ENCODE measurements at regions not wholly inside any gene's neighbourhood (a gene's known extent, or its start where the extent isn't known, plus 50 kb on each side); places are given as distances from the start of the nearest gene placed in this dataset.
"Not testable (repeated sequence)": the region's sequence is repeated elsewhere in the genome, so short reads cannot be mapped to it uniquely, and the experiment has no call there.

GRCh38 chr12:73714655-73715054 is 823.0 kb upstream of the ATXN7L3B start:
- Histone ChIP-seq H3K4me1 (ENCODE audit: control insufficient read depth in 1 of 2, insufficient read depth in 2 of 2, low read length in 2 of 2) (no peaks in the 10 kb centered on the region), H3K9me3 (ENCODE audit: control insufficient read depth in 1 of 2, low read length in 2 of 2) (no peaks in the 10 kb centered on the region), H3K4me3 (ENCODE audit: low read depth in 1 of 2, low read length in 2 of 2) (no peak overlapping the region), H3K36me3 (ENCODE audit: control insufficient read depth in 1 of 2, insufficient read depth in 2 of 2, low read length in 2 of 2) (no peaks in the 10 kb centered on the region), H3K27me3 (ENCODE audit: low read depth, low read length) (no peaks in the 10 kb centered on the region), H3K27ac (ENCODE audit: low read length) (no peak overlapping the region)

- H3K4me1 ChIP-seq (ENCODE audit: control insufficient read depth in 1 of 2, insufficient read depth in 2 of 2, low read length in 2 of 2); H3K27ac ChIP-seq (ENCODE audit: low read length); H3K36me3 ChIP-seq (ENCODE audit: control insufficient read depth in 1 of 2, insufficient read depth in 2 of 2, low read length in 2 of 2); H3K9me3 ChIP-seq (ENCODE audit: control insufficient read depth in 1 of 2, low read length in 2 of 2); H3K27me3 ChIP-seq (ENCODE audit: low read depth, low read length); H3K4me3 ChIP-seq (ENCODE audit: low read depth in 1 of 2, low read length in 2 of 2): not testable (repeated sequence)
Observed at GRCh38 chr12:73716143-73716542, 821.5 kb upstream of the ATXN7L3B start.

- no peaks in the 10 kb centered on the region for H3K4me1 ChIP-seq (ENCODE audit: control insufficient read depth in 1 of 2, insufficient read depth in 2 of 2, low read length in 2 of 2)
- H3K27me3 ChIP-seq (ENCODE audit: low read depth, low read length), result no peaks in the 10 kb centered on the region
- H3K9me3 ChIP-seq (ENCODE audit: control insufficient read depth in 1 of 2, low read length in 2 of 2), result no peaks in the 10 kb centered on the region
- H3K4me3 ChIP-seq (ENCODE audit: low read depth in 1 of 2, low read length in 2 of 2), result no peak overlapping the region
- H3K36me3 ChIP-seq (ENCODE audit: control insufficient read depth in 1 of 2, insufficient read depth in 2 of 2, low read length in 2 of 2), result no peaks in the 10 kb centered on the region
- no peak overlapping the region for H3K27ac ChIP-seq (ENCODE audit: low read length)
Observed at GRCh38 chr12:73719223-73719622, 818.4 kb upstream of the ATXN7L3B start.

- no peaks in the 10 kb centered on the region for H3K4me1 ChIP-seq (ENCODE audit: control insufficient read depth in 1 of 2, insufficient read depth in 2 of 2, low read length in 2 of 2)
Observed at GRCh38 chr12:73726881-73727280, 810.8 kb upstream of the ATXN7L3B start.

GRCh38 chr12:73731658-73732057 is 806.0 kb upstream of the ATXN7L3B start:
- no peaks in the 10 kb centered on the region for H3K9me3 ChIP-seq (ENCODE audit: control insufficient read depth in 1 of 2, low read length in 2 of 2)
- H3K36me3 ChIP-seq (ENCODE audit: control insufficient read depth in 1 of 2, insufficient read depth in 2 of 2, low read length in 2 of 2), result no peaks in the 10 kb centered on the region
- no peak overlapping the region for H3K4me3 ChIP-seq (ENCODE audit: low read depth in 1 of 2, low read length in 2 of 2)
- no peaks in the 10 kb centered on the region for H3K4me1 ChIP-seq (ENCODE audit: control insufficient read depth in 1 of 2, insufficient read depth in 2 of 2, low read length in 2 of 2)
- H3K27me3 ChIP-seq (ENCODE audit: low read depth, low read length), result no peaks in the 10 kb centered on the region
- no peak overlapping the region for H3K27ac ChIP-seq (ENCODE audit: low read length)

More at GRCh38 chr12:73726881-73727280, 810.8 kb upstream of the ATXN7L3B start:
- H3K27ac ChIP-seq (ENCODE audit: low read length), result no peak overlapping the region
- H3K4me3 ChIP-seq (ENCODE audit: low read depth in 1 of 2, low read length in 2 of 2), result no peak overlapping the region
- H3K9me3 ChIP-seq (ENCODE audit: control insufficient read depth in 1 of 2, low read length in 2 of 2), result no peaks in the 10 kb centered on the region
- H3K27me3 ChIP-seq (ENCODE audit: low read depth, low read length), result no peaks in the 10 kb centered on the region
- H3K36me3 ChIP-seq (ENCODE audit: control insufficient read depth in 1 of 2, insufficient read depth in 2 of 2, low read length in 2 of 2), result no peaks in the 10 kb centered on the region

GRCh38 chr12:73769337-73769736 is 768.3 kb upstream of the ATXN7L3B start:
- Histone ChIP-seq H3K27me3 (ENCODE audit: low read depth, low read length) (no peaks in the 10 kb centered on the region), H3K4me3 (ENCODE audit: low read depth in 1 of 2, low read length in 2 of 2) (no peak overlapping the region), H3K27ac (ENCODE audit: low read length) (no peak overlapping the region)

GRCh38 chr12:73798523-73798922 is 739.1 kb upstream of the ATXN7L3B start:
- peaks cover 0 to 5% of the 10 kb centered on the region in 2 donors for H3K9me3 ChIP-seq (ENCODE audit: control insufficient read depth in 1 of 2, low read length in 2 of 2)
- H3K27me3 ChIP-seq (ENCODE audit: low read depth, low read length), result no peaks in the 10 kb centered on the region
- H3K4me1 ChIP-seq (ENCODE audit: control insufficient read depth in 1 of 2, insufficient read depth in 2 of 2, low read length in 2 of 2), result no peaks in the 10 kb centered on the region
- H3K36me3 ChIP-seq (ENCODE audit: control insufficient read depth in 1 of 2, insufficient read depth in 2 of 2, low read length in 2 of 2), result no peaks in the 10 kb centered on the region
- no peak overlapping the region for H3K27ac ChIP-seq (ENCODE audit: low read length)
- no peak overlapping the region for H3K4me3 ChIP-seq (ENCODE audit: low read depth in 1 of 2, low read length in 2 of 2)

More at GRCh38 chr12:73769337-73769736, 768.3 kb upstream of the ATXN7L3B start:
- no peaks in the 10 kb centered on the region for H3K36me3 ChIP-seq (ENCODE audit: control insufficient read depth in 1 of 2, insufficient read depth in 2 of 2, low read length in 2 of 2)
- H3K9me3 ChIP-seq (ENCODE audit: control insufficient read depth in 1 of 2, low read length in 2 of 2), result peaks cover 0 to 9% of the 10 kb centered on the region in 2 donors
- no peaks in the 10 kb centered on the region for H3K4me1 ChIP-seq (ENCODE audit: control insufficient read depth in 1 of 2, insufficient read depth in 2 of 2, low read length in 2 of 2)

- no peaks in the 10 kb centered on the region for H3K9me3 ChIP-seq (ENCODE audit: control insufficient read depth in 1 of 2, low read length in 2 of 2)
- no peak overlapping the region for H3K27ac ChIP-seq (ENCODE audit: low read length)
- no peaks in the 10 kb centered on the region for H3K4me1 ChIP-seq (ENCODE audit: control insufficient read depth in 1 of 2, insufficient read depth in 2 of 2, low read length in 2 of 2)
- no peak overlapping the region for H3K4me3 ChIP-seq (ENCODE audit: low read depth in 1 of 2, low read length in 2 of 2)
- H3K36me3 ChIP-seq (ENCODE audit: control insufficient read depth in 1 of 2, insufficient read depth in 2 of 2, low read length in 2 of 2), result no peaks in the 10 kb centered on the region
- no peaks in the 10 kb centered on the region for H3K27me3 ChIP-seq (ENCODE audit: low read depth, low read length)
Observed at GRCh38 chr12:73815072-73815645, 722.5 kb upstream of the ATXN7L3B start.

- Histone ChIP-seq H3K27me3 (ENCODE audit: low read depth, low read length) (no peaks in the 10 kb centered on the region), H3K4me1 (ENCODE audit: control insufficient read depth in 1 of 2, insufficient read depth in 2 of 2, low read length in 2 of 2) (no peaks in the 10 kb centered on the region), H3K36me3 (ENCODE audit: control insufficient read depth in 1 of 2, insufficient read depth in 2 of 2, low read length in 2 of 2) (no peaks in the 10 kb centered on the region), H3K4me3 (ENCODE audit: low read depth in 1 of 2, low read length in 2 of 2) (no peak overlapping the region), H3K27ac (ENCODE audit: low read length) (no peak overlapping the region), H3K9me3 (ENCODE audit: control insufficient read depth in 1 of 2, low read length in 2 of 2) (no peaks in the 10 kb centered on the region)
Observed at GRCh38 chr12:73817161-73817560, 720.5 kb upstream of the ATXN7L3B start.

GRCh38 chr12:73833746-73834145 is 703.9 kb upstream of the ATXN7L3B start:
- H3K27me3 ChIP-seq (ENCODE audit: low read depth, low read length), result no peaks in the 10 kb centered on the region
- H3K4me1 ChIP-seq (ENCODE audit: control insufficient read depth in 1 of 2, insufficient read depth in 2 of 2, low read length in 2 of 2), result no peaks in the 10 kb centered on the region
- no peaks in the 10 kb centered on the region for H3K36me3 ChIP-seq (ENCODE audit: control insufficient read depth in 1 of 2, insufficient read depth in 2 of 2, low read length in 2 of 2)
- H3K4me3 ChIP-seq (ENCODE audit: low read depth in 1 of 2, low read length in 2 of 2), result no peak overlapping the region
- no peak overlapping the region for H3K27ac ChIP-seq (ENCODE audit: low read length)
- H3K9me3 ChIP-seq (ENCODE audit: control insufficient read depth in 1 of 2, low read length in 2 of 2), result no peaks in the 10 kb centered on the region

- Histone ChIP-seq H3K27me3 (ENCODE audit: low read depth, low read length) (no peaks in the 10 kb centered on the region), H3K27ac (ENCODE audit: low read length) (no peak overlapping the region), H3K36me3 (ENCODE audit: control insufficient read depth in 1 of 2, insufficient read depth in 2 of 2, low read length in 2 of 2) (no peaks in the 10 kb centered on the region), H3K9me3 (ENCODE audit: control insufficient read depth in 1 of 2, low read length in 2 of 2) (no peaks in the 10 kb centered on the region), H3K4me1 (ENCODE audit: control insufficient read depth in 1 of 2, insufficient read depth in 2 of 2, low read length in 2 of 2) (no peaks in the 10 kb centered on the region), H3K4me3 (ENCODE audit: low read depth in 1 of 2, low read length in 2 of 2) (no peak overlapping the region)
Observed at GRCh38 chr12:73841963-73842362, 695.7 kb upstream of the ATXN7L3B start.

- no peak overlapping the region for H3K4me3 ChIP-seq (ENCODE audit: low read depth in 1 of 2, low read length in 2 of 2)
- no peaks in the 10 kb centered on the region for H3K27me3 ChIP-seq (ENCODE audit: low read depth, low read length)
- no peak overlapping the region for H3K27ac ChIP-seq (ENCODE audit: low read length)
- H3K36me3 ChIP-seq (ENCODE audit: control insufficient read depth in 1 of 2, insufficient read depth in 2 of 2, low read length in 2 of 2), result no peaks in the 10 kb centered on the region
- no peaks in the 10 kb centered on the region for H3K9me3 ChIP-seq (ENCODE audit: control insufficient read depth in 1 of 2, low read length in 2 of 2)
- no peaks in the 10 kb centered on the region for H3K4me1 ChIP-seq (ENCODE audit: control insufficient read depth in 1 of 2, insufficient read depth in 2 of 2, low read length in 2 of 2)
Observed at GRCh38 chr12:73863546-73863945, 674.1 kb upstream of the ATXN7L3B start.

All from muscle layer of duodenum (tissue), 2 donors.